Spinal cord (tissue), 1 donor: ENCODE measurements at regions not wholly inside any gene's neighbourhood (a gene's known extent, or its start where the extent isn't known, plus 50 kb on each side); places are given as distances from the start of the nearest gene placed in this dataset. TPM values are rescaled to one million over a fixed set of nuclear protein-coding genes. Genes with fewer than 3 reads are reported as not detected.

Source experiments
- small RNA-seq: library from RNA; depleted of rRNA; stranded (forward); fragments of <200 nt; gene quantifications from one replicate; pipeline ENCODE3, GENCODE V24; 2014; ENCODE audit warnings: low replicate concordance

Small RNA genes in the stretch of these regions (small RNA-seq; reads per million reads assigned to genes)
- not detected for gene RNU6-694P
